IMR-90 (cell line): ENCODE measurements at regions not wholly inside any gene's neighbourhood (a gene's known extent, or its start where the extent isn't known, plus 50 kb on each side); places are given as distances from the start of the nearest gene placed in this dataset.

Experiments
- ATAC-seq: fragments of 200-7000 bp; cut with Tn5 transposase; 2 replicates; pipeline ENCODE4 v1.9.1; 2020; ENCODE audit warnings: low read depth, mild to moderate bottlenecking, moderate library complexity
- BruUV-seq: library from RNA; stranded (reverse); fragments of 400-500 nt; replicated peaks from 2 replicates; lab custom pipeline; 2021; lab: Mats Ljungman, UMichigan
- CTCF ChIA-PET: fragments of 300-600 bp; formaldehyde crosslinking; extraction: SDS; loops from one replicate; lab custom pipeline; 2021; ENCODE audit warnings: antibody characterized with exemption; lab: Yijun Ruan, JAX
- POLR2A ChIA-PET: fragments of 300-600 bp; sonication (Branson Sonifier 250); formaldehyde crosslinking; loops from one replicate; lab custom pipeline; 2022; ENCODE audit warnings: antibody characterized with exemption; ENCODE audit not compliant: unreplicated experiment; lab: Charles Lee
- DNase-seq: peaks from one replicate; pipeline ENCODE4 v3.0.0; 2013
- H2AFZ ChIP-seq: replicated peaks from 2 replicates; pipeline ENCODE3; 2013; ENCODE audit warnings: low read length, mild to moderate bottlenecking; ENCODE audit not compliant: poor library complexity
- H2AK5ac ChIP-seq: 2 replicates; pipeline ENCODE4 v1.6.1; 2013; ENCODE audit warnings: low read depth, low read length, inconsistent platforms
- H2AK9ac ChIP-seq: replicated peaks from 2 replicates; pipeline ENCODE3; 2013; ENCODE audit warnings: mild to moderate bottlenecking, low read depth, low read length, moderate library complexity; ENCODE audit not compliant: poor library complexity
- H2BK120ac ChIP-seq: 2 replicates; pipeline ENCODE4 v1.6.1; 2013; ENCODE audit warnings: low read depth, low read length, inconsistent platforms
- H2BK15ac ChIP-seq: 3 replicates; pipeline ENCODE4 v1.6.1; 2013; ENCODE audit warnings: low read depth, low read length, inconsistent platforms
- H2BK20ac ChIP-seq: 2 replicates; pipeline ENCODE4 v1.6.1; 2013; ENCODE audit warnings: low read depth, mild to moderate bottlenecking, inconsistent platforms, low read length, moderate library complexity
- H2BK5ac ChIP-seq: 2 replicates; pipeline ENCODE4 v1.6.1; 2013; ENCODE audit warnings: mild to moderate bottlenecking, low read depth, low read length, inconsistent platforms; ENCODE audit not compliant: poor library complexity, severe bottlenecking
- H3K14ac ChIP-seq: replicated peaks from 2 replicates; pipeline ENCODE4 v1.6.1; 2013; ENCODE audit warnings: low read depth, low read length, inconsistent platforms
- H3K18ac ChIP-seq: 2 replicates; pipeline ENCODE4 v1.6.1; 2013; ENCODE audit warnings: low read depth, low read length, control low read depth
- H3K23ac ChIP-seq: 2 replicates; pipeline ENCODE4 v1.6.1; 2013; ENCODE audit warnings: low read depth, low read length, inconsistent platforms
- H3K27ac ChIP-seq: 2 replicates; pipeline ENCODE4 v1.5.1; 2013; ENCODE audit warnings: mild to moderate bottlenecking, control low read depth, low read length; ENCODE audit not compliant: insufficient read depth
- H3K27me3 ChIP-seq: 2 replicates; pipeline ENCODE4 v1.6.1; 2013; ENCODE audit warnings: low read length; ENCODE audit not compliant: control insufficient read depth, insufficient read depth
- H3K36me3 ChIP-seq: 2 replicates; pipeline ENCODE4 v1.6.1; 2013; ENCODE audit warnings: low read length, mixed read lengths; ENCODE audit not compliant: control insufficient read depth, insufficient read depth
- H3K4ac ChIP-seq: 2 replicates; pipeline ENCODE4 v1.6.1; 2013; ENCODE audit warnings: low read depth, low read length, inconsistent platforms
- H3K4me1 ChIP-seq: 2 replicates; pipeline ENCODE4 v1.6.1; 2013; ENCODE audit warnings: low read length, mixed read lengths; ENCODE audit not compliant: control insufficient read depth, insufficient read depth
- H3K4me2 ChIP-seq: 2 replicates; pipeline ENCODE4 v1.6.1; 2013; ENCODE audit warnings: low read depth, mild to moderate bottlenecking, control low read depth, low read length, moderate library complexity
- H3K4me3 ChIP-seq: 2 replicates; pipeline ENCODE4 v1.5.1; 2013; ENCODE audit warnings: low read depth, mild to moderate bottlenecking, control low read depth, low read length, moderate library complexity; ENCODE audit not compliant: insufficient read depth
- H3K56ac ChIP-seq: 2 replicates; pipeline ENCODE4 v1.6.1; 2013; ENCODE audit warnings: low read length, inconsistent platforms; ENCODE audit not compliant: insufficient read depth; ENCODE audit errors: extremely low read depth
- H3K79me1 ChIP-seq, 2 experiments: 2 replicates each; pipeline ENCODE4 v1.6.1; 2013; ENCODE audit warnings: low read length in 2 of 2, inconsistent platforms in 1 of 2, low read depth in 1 of 2
- H3K9ac ChIP-seq: 2 replicates; pipeline ENCODE4 v1.6.1; 2013; ENCODE audit warnings: low read depth, low read length, control low read depth
- H3K9me1 ChIP-seq: 2 replicates; pipeline ENCODE4 v1.6.1; 2013; ENCODE audit warnings: low read length, inconsistent platforms; ENCODE audit not compliant: insufficient read depth
- H3K9me3 ChIP-seq: 2 replicates; pipeline ENCODE4 v1.6.1; 2013; ENCODE audit warnings: low read length; ENCODE audit not compliant: control insufficient read depth, insufficient read depth
- H4K20me1 ChIP-seq: 2 replicates; pipeline ENCODE4 v1.6.1; 2013; ENCODE audit warnings: low read length, inconsistent platforms; ENCODE audit not compliant: insufficient read depth
- H4K5ac ChIP-seq: 2 replicates; pipeline ENCODE4 v1.6.1; 2013; ENCODE audit warnings: mild to moderate bottlenecking, low read depth, low read length, control low read depth
- H4K8ac ChIP-seq, 2 experiments: 2 replicates each; pipeline ENCODE4 v1.6.1; 2013; ENCODE audit warnings: low read depth in 2 of 2, low read length in 2 of 2, control low read depth in 1 of 2, inconsistent platforms in 1 of 2
- H4K91ac ChIP-seq: 2 replicates; pipeline ENCODE4 v1.6.1; 2013; ENCODE audit warnings: low read depth, low read length, inconsistent platforms; ENCODE audit not compliant: insufficient read depth
- CHD1 ChIP-seq: IDR thresholded peaks from 2 replicates; pipeline ENCODE4 v1.6.1; 2012; ENCODE audit warnings: low read depth, low read length, improper control_type of control experiment
- CTCF ChIP-seq: conservative IDR thresholded peaks from 2 replicates; pipeline ENCODE4 v1.5.1; 2012; ENCODE audit warnings: mild to moderate bottlenecking, low read depth, low read length, improper control_type of control experiment
- FOS ChIP-seq: fragments of 150-350 bp; IDR thresholded peaks from 2 replicates; pipeline ENCODE4 v1.6.1; 2016; ENCODE audit warnings: low read depth, low read length
- RFX5 ChIP-seq: IDR thresholded peaks from 2 replicates; pipeline ENCODE4 v1.8.0; 2012; ENCODE audit warnings: low read depth, mild to moderate bottlenecking, low read length, moderate library complexity
- SMC3 ChIP-seq: fragments of 150-350 bp; IDR thresholded peaks from 2 replicates; pipeline ENCODE4 v1.6.1; 2016; ENCODE audit warnings: low read depth, mild to moderate bottlenecking, antibody characterized with exemption, low read length, moderate library complexity
- WGBS, 2 experiments: methylation state at CpG; one replicate each; pipeline versions ENCODE4 v1.1.5 to v1.1.7; 2013; ENCODE audit warnings: missing lambda C conversion rate in 2 of 2; ENCODE audit not compliant: insufficient read length in 1 of 2; ENCODE audit errors: extremely low coverage in 2 of 2; 5-methylcytosine and 5-hydroxymethylcytosine counted together
- dilution Hi-C: fragments of 300-500 bp; cut with HindIII; formaldehyde crosslinking; loops from one replicate; pipeline ENCODE4 v1.14.3; 2018; ENCODE audit warnings: low sequenced_read_pairs; ENCODE audit not compliant: unreplicated experiment
- in situ Hi-C: fragments of 300-500 bp; cut with MboI; formaldehyde crosslinking; loops from 3 replicates; pipeline ENCODE4 v1.14.3; 2019; ENCODE audit warnings: low sequenced_read_pairs, inconsistent platforms, mixed read lengths
- intact Hi-C: fragments of 100-400 bp; cut with micrococcal nuclease; formaldehyde crosslinking; loops from 2 replicates; pipeline ENCODE4 v1.10.0; 2022

GRCh38 chr7:125057963-125058362, 128.3 kb upstream of the POT1 start:
- POLR2A ChIA-PET: no interaction called here
- H4K8ac ChIP-seq: no peak overlapping the region
- no peaks in the 10 kb centered on the region for H3K9me1 ChIP-seq
- no peak overlapping the region for H3K4me3 ChIP-seq
- H4K5ac ChIP-seq: no peak overlapping the region
- H3K4me2 ChIP-seq: no peak overlapping the region
- H3K23ac ChIP-seq: no peak overlapping the region
- in situ Hi-C loops (no loop called here), dilution Hi-C loops (no loop called here), intact Hi-C loops (no loop called here)
- H4K91ac ChIP-seq: no peak overlapping the region
- no peaks in the 10 kb centered on the region for H3K9me3 ChIP-seq
- no peak overlapping the region for H2BK20ac ChIP-seq
- no peak overlapping the region for H2AK5ac ChIP-seq
- no peak overlapping the region for H2BK120ac ChIP-seq
- no peak overlapping the region for H3K14ac ChIP-seq
- H3K9ac ChIP-seq: no peak overlapping the region
- H2BK5ac ChIP-seq: no peak overlapping the region
- no peak overlapping the region for H3K4ac ChIP-seq
- no peaks in the 10 kb centered on the region for H3K27me3 ChIP-seq
- no CpG with 5 or more reads among the region's 3 CpGs for WGBS, 2 experiments
- H3K4me1 ChIP-seq: peaks cover 5% of the 10 kb centered on the region; the same call in 1 of the 2 replicates
- no peaks in the 10 kb centered on the region for H3K79me1 ChIP-seq
- CTCF ChIA-PET: no interaction called here
- no peaks in the 10 kb centered on the region for H3K36me3 ChIP-seq
- no peak overlapping the region for H2AFZ ChIP-seq
- no peak for DNase-seq
- TF ChIP-seq CHD1 (no peak), SMC3 (no peak), FOS (no peak), RFX5 (no peak), CTCF (no peak)
- ATAC-seq: no peak
- no peak overlapping the region for H2BK15ac ChIP-seq
- H3K27ac ChIP-seq: no peak overlapping the region
- no peak overlapping the region for H2AK9ac ChIP-seq
- no peaks in the 10 kb centered on the region for H4K20me1 ChIP-seq
- no peak overlapping the region for H3K18ac ChIP-seq
- BruUV-seq: no TSS peak
- no peak overlapping the region for H3K56ac ChIP-seq
